ENCODE measurements at regions not wholly inside any gene's neighbourhood (a gene's known extent, or its start where the extent isn't known, plus 50 kb on each side); places are given as distances from the start of the nearest gene placed in this dataset.

GRCh38 chr5:121029536-121030245 is 565.6 kb downstream of the PRR16 start:
- FAIRE-seq (no peak), DNase-seq (ENCODE audit: low spot score) (no peak), ATAC-seq (no peak)
- CTCF ChIA-PET (ENCODE audit: low intra/inter-chr PET ratio, low total read pairs): no interaction called here
- no peaks in the 10 kb centered on the region for H3K79me2 ChIP-seq (ENCODE audit: insufficient read depth, low read length)
- no peaks in the 10 kb centered on the region for H3K9me3 ChIP-seq (ENCODE audit: low read length)
- TF ChIP-seq RFX5 (IDR thresholded peaks at IDR 0.05; ENCODE audit: low read depth, low read length): no peak
- TF ChIP-seq ZNF720 (CRISPR knock-in tag; IDR thresholded peaks at IDR 0.05): no peak
- TF ChIP-seq POLR2A (IDR thresholded peaks at IDR 0.05; ENCODE audit: insufficient read depth in 1 of 2, low read depth in 2 of 2, low read length in 2 of 2): no peak
- TF ChIP-seq CAMTA2 (CRISPR knock-in tag; IDR thresholded peaks at IDR 0.05; ENCODE audit: borderline replicate concordance): no peak
- no peak for TF ChIP-seq ATM (IDR thresholded peaks at IDR 0.05; ENCODE audit: borderline replicate concordance)
- no peak for TF ChIP-seq ZNF746 (CRISPR knock-in tag; IDR thresholded peaks at IDR 0.05)
- TF ChIP-seq HNF4A (CRISPR knock-in tag; IDR thresholded peaks at IDR 0.05): no peak
- no peak for TF ChIP-seq CBX5 (CRISPR knock-in tag; IDR thresholded peaks at IDR 0.05; ENCODE audit: borderline replicate concordance)
- no peak for TF ChIP-seq NFIB (CRISPR knock-in tag; IDR thresholded peaks at IDR 0.05; ENCODE audit: borderline replicate concordance)
- no peak for TF ChIP-seq ZNF101 (CRISPR knock-in tag; IDR thresholded peaks at IDR 0.05; ENCODE audit: borderline replicate concordance, low read depth)
- TF ChIP-seq MBNL3 (CRISPR knock-in tag; conservative IDR thresholded peaks at IDR 0.05): no peak
- TF ChIP-seq LCORL (IDR thresholded peaks at IDR 0.05): no peak
- TF ChIP-seq LCORL (CRISPR knock-in tag; IDR thresholded peaks at IDR 0.05): no peak
- TF ChIP-seq ZNF496 (CRISPR knock-in tag; IDR thresholded peaks at IDR 0.05; ENCODE audit: insufficient replicate concordance): no peak
- H4K20me1 ChIP-seq (ENCODE audit: insufficient read depth, low read length): no peaks in the 10 kb centered on the region
- H3K27me3 ChIP-seq (ENCODE audit: control insufficient read depth in 1 of 2, insufficient read depth in 2 of 2, low read length in 2 of 2): no peaks in the 10 kb centered on the region
- intact Hi-C loops (cut with micrococcal nuclease; ENCODE audit: unreplicated experiment) (no loop called here), in situ Hi-C loops (cut with HindIII; ENCODE audit: extremely low pct_ligation_motif_present, low pct_unique_long_range_greater_than_20kb) (no loop called here)
- no peak overlapping the region for H3K4me3 ChIP-seq (replicated peaks in 1 of 3; ENCODE audit: insufficient read depth in 1 of 3, low read depth in 2 of 3, low read length in 3 of 3)
- H3K4me1 ChIP-seq (ENCODE audit: insufficient read depth, low read length): no peaks in the 10 kb centered on the region
- no peak overlapping the region for H2AFZ ChIP-seq (ENCODE audit: low read length)
- no TSS peak for BruUV-seq (replicated peaks)
- POLR2A ChIA-PET: no interaction called here
- no peak overlapping the region for H3K27ac ChIP-seq (ENCODE audit: extremely low read length, insufficient read depth, low read length)
- 57% methylated on average over 4 of the region's 4 CpGs for WGBS (ENCODE audit: low lambda C conversion rate)
- no peaks in the 10 kb centered on the region for H3K36me3 ChIP-seq (replicated peaks in 1 of 2; ENCODE audit: control insufficient read depth in 1 of 2, insufficient read depth in 2 of 2, low read length in 2 of 2)
- H3K9ac ChIP-seq (ENCODE audit: insufficient read depth, low read depth, low read length): no peak overlapping the region
- H3K4me2 ChIP-seq (ENCODE audit: low read depth, low read length): no peak overlapping the region
